ENCODE measurements at regions not wholly inside any gene's neighbourhood (a gene's known extent, or its start where the extent isn't known, plus 50 kb on each side); places are given as distances from the start of the nearest gene placed in this dataset.

DNA sequence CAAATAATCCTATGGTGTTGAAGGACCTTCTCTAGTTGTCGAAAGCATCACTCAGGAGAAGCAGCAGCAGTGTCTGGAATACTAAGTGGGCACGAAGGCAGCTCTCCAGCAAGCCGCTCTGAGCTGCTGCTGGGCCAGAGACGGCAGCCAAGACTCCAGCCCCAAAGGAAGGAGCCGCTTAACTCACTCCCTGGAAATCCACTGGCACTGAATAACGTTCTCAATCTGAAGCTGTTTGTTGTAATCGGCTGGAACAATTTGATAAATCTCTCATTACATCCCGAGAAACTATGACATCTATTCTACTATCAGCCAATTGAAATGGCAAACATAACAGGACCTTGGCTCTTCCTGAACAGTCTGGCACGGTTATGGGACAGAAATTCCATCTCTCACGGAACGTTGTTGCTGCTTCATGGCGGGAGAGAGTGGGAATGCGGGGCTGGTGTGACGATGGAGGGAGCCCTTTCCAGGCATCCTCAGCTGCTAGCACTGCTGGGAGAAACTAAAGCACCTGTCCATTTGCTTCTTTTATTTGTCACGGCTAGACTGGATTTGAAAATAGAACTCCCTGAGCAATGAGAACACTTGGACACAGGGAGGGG lies 331.5 kb upstream of the RNF32 start:
- peak; percentile 10 for DNase-seq

DNA sequence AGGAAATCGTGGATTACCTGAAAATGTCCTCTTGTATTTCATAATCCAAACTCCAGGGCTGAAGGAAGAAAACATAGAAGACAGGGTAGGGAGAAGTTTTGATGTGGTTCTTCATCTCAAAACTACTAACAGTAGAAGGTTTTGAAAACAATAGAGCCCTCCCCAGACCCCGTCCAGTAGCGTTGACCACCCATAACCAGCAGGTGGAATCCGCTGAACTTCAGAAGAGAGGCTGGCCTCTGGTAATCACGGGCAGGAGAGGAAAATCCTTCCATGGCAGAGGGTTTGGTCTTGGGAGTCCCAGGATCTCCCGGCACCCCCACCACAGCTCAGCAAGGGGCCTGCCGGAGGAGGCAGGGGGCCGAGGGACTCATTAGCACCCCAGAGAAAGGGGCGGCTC lies 333.4 kb upstream of the RNF32 start:
- no peak for DNase-seq

DNA sequence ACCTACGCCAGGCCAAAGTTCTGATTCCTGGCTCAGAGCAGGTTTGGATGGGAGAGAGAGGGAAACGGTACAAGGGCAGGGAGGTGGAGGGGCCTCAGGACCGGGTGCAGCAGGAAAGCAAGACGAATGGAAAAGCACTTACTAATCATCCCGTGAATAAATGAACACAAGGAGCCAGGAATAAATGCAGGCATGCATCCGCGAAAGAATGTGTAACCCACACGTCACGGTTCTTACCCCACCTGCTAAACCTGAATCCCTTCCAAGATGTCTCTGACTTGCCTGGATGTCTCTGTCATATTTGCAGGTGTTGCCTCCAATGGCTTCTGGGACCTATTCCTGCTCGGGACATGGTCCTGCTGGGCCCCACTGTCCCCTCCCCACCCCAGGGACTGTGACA lies 335.2 kb upstream of the RNF32 start:
- no peak for DNase-seq

DNA sequence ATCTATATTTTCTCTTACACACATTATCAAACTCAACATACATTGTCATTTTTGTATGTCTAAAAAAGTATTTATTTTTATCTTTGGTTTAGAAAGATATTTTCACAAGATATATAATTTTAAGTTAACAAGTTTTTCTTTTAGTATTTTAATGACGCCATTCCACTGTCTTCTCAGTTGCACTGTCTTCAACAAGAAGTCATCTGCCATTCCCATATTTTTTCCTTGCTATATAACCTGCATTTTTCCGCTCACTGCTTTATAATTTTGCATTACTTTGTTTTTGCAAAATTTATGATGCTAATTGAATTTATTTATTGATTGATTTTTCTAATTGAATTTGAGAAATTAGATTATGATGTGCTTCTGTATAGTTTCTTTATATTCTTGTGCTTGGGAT lies 357.8 kb upstream of the RNF32 start:
- DNase-seq, result no peak

DNA sequence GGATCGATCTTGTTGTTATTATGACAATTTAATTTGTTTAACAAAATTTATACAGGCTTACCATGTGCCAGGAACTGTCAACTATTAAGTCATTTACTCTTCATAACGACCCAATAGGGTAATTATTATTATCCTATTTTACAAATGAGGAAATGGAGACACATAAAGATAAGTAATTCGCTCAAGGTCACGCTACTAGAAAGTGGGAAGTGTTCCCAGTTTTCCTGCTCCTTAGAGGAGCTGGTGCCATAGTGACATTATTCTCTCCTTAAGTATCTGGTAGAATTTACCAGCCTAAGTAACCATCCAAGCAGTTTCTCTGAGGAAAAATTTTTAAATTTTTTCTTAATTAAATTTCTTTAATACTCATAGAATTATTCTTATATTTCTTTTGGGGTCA lies 360.9 kb upstream of the RNF32 start:
- no peak for DNase-seq

DNA sequence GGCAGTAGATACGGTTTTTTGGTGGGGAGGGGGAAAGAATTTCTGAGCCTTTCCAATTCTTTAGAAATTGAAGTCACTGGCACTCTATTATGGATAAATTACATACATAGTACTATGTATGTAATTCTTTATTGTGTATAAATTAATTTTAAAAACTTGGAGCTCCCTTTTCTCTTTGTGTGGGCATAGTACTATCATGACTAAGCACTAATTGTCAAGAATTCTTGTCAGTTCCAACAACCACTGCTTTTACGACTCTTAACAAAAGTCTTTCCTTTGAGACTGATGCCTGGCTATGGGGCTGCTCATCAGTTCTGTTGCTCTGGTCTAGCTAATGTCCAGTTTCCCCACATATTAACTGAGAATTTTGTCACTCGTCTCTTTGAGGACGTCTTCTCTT lies 365.3 kb upstream of the RNF32 start:
- DNase-seq, result no peak

DNA sequence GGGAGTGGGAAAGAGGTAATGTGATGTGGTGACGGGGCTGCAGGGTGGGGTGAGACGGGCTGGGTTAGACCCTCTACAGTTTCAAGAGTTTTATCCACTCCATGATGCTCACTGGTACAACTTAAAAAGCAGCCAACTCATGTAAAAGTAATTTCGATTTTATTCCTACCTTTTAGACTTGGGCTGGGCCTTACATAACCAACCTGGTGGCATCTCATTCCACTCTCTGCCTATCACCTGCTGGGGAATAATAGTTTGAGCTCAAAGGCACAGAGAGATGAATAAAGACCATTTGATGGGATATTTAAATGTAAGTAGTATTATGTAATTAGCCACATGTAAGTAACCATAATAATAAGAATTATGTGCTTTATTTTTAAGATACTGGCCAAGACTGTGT lies 366.0 kb upstream of the RNF32 start:
- DNase-seq, result no peak

DNA sequence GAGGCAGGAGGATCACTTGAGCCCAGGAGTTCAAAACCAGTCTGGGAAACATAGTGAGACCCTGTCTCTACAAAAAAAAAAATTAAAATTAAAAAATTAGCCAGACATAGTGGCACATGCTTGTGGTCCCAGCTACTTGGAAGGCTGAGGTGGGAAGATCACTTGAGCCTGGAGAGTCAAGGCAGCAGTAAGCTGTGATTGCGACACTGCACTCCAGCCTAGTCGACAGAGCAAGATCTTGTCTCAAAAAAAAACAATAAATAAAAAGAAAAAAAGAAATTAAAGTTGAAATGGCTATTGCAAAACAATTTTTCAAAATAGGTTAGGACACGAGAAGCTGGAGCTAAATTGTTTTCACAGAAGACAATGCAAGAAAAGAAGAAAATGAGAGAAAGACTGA lies 379.0 kb upstream of the RNF32 start:
- DNase-seq, result no peak

DNA sequence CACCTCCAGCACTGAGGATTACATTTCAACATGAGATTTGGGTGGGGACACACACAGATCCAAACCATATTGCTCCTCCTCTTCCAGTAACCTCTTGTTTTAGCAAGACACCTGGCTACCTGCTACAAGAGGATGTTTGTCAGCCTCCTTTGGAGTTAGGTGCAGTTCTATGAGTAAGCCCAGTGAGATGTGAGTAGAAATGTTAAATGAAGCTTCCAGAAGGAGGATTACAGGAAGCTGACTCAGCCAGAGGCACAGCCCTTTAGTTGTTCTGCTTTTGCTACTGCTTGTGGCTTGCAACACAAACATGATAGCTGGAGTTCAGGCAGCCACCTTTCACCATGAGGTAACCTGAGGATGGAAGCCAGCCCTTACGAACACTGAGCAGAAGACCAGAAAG lies 382.7 kb upstream of the RNF32 start:
- DNase-seq, result no peak

DNA sequence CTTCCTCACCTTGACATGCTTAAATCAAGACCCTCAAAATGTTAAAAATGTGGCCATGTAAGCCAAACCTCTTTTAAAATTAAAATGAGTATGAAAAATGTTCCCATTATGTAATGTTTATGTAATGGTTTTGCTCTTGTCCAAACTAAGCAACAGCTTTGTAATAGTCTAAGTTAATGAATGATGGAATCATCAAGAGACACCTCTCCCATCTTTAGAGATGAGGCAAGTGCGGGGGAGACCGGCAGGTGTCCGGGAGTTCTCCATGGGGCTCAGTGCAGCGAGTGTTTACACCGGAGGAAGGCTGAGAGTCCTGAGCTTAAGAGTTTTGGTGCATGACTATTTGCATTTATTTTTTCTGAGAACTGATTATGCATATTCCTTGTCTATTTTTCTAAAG lies 384.9 kb upstream of the RNF32 start:
- no peak for DNase-seq

DNA sequence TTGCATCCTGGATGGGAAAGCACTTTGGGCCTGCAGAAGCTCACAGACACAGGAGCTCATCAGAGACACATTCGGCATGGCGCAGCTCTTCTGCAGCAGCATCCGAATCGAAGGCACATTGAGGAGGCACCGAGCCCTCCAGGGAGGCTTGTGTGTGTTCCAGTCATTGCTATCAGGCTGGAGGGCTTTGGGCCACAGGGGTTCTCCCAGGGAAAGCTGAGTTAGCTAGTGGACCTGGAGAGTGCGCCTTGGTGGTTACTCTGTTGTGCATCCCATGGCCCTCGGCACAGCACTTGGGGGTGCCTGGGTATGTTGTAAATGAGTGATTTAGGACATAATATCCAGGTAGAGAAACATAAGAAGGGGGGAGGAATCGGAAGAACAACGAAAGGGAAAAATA lies 388.7 kb upstream of the RNF32 start:
- no peak for DNase-seq

DNA sequence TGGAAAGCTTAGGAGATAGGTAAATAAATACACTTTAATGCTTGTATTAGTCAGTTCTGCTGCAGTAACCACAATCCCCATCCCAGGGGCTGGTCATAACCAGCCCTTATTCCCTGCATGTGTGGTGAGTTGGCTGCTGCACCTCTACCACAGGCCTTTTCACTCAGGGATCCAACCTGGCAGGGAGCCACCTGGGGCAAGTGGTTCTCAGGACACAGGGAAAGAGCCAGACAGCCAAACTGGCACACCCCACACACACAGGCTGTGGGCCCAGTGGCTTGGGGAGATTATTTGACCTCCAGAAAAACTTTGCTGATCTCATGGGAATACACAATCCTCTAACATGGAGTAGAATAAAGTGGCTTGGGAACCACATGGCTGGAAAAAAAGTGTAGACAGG lies 400.0 kb upstream of the RNF32 start:
- DNase-seq, result no peak

DNA sequence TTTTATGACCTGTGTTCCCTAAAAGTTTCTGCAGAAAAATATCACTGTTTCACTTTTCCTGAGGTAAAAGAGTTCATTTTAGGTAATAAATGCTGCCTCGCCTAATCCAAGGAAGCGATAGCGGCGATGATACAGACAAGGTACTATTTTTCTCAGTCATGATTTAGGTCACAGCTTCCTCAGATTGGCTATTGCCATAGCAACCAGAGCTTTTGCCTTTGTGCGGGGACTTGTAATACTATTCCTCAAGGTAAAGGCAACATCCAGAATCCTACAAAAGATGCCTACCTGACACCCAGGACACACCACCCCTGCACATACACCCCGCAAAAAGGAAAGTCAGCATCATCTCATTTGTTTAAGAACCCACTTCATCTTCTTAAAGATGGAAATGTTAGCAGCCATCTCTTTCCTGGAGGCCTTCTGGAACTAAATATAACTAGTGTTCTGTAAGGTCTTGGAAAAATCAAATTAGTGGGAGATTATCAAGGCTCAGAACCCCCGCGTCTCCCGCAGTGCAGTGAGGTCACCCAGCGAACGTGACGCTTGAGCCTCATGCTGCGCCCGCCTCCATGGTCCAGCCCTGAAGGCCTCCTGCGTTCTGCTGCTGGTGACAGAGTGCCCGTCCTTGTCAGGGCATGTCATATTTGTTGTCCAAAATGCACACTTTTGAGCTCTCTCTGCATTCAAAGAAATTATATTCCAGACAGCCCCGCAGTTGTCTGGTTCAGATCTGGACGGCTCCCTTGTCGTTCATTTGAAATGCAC lies 402.0 kb upstream of the RNF32 start:
- DNase-seq, result no peak

DNA sequence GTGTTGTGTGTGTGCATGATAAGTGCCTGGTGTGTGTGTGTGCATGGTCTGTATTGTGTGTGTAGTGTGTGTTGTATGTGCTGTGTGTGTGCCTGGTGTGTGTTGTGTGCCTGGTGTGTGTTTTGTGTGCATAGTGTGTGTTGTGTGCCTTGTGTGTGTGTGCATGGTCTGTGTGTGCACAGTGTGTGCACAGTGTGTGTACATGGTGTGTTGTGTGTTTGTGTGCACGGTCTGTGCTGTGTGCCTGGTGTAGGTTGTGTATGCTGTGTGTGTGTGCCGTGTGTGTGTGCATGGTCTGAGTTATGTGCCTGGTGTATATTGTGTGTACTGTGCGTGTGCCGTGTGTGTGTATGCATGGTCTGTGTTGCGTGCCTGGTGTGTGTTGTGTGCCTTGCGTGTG lies 403.0 kb upstream of the RNF32 start:
- DNase-seq, result no peak

DNA sequence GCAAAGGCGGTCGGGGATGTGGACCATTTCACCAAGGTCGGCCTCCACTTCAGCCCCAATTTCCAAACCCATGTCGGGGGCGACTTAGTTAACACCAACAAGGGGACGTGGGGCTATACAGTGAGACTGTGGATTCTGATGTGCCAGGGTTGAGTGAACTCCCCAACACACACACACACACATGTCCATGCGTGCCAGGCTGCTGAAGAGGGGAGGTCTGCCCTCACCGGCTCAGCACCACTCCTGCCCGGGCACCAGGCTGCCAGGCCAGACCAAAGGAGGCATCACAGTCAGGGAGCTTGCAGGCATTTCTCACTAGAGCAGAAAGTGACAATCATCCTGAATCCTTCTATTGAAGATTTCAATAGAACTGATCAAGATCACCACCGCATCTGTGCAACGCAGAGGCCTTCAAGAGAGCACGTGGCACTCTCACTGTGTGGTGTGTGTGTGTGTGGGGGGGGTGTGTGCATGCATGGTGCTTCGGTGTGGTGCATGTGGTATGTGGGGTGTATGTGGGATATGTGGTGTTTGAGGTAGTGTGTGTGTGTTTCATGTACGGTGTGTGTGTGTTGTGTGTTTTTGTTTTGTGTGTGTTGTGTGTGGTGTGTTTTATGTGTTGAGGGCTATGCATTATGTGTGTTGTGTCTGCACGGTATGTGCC lies 403.5 kb upstream of the RNF32 start:
- DNase-seq, result no peak

DNA sequence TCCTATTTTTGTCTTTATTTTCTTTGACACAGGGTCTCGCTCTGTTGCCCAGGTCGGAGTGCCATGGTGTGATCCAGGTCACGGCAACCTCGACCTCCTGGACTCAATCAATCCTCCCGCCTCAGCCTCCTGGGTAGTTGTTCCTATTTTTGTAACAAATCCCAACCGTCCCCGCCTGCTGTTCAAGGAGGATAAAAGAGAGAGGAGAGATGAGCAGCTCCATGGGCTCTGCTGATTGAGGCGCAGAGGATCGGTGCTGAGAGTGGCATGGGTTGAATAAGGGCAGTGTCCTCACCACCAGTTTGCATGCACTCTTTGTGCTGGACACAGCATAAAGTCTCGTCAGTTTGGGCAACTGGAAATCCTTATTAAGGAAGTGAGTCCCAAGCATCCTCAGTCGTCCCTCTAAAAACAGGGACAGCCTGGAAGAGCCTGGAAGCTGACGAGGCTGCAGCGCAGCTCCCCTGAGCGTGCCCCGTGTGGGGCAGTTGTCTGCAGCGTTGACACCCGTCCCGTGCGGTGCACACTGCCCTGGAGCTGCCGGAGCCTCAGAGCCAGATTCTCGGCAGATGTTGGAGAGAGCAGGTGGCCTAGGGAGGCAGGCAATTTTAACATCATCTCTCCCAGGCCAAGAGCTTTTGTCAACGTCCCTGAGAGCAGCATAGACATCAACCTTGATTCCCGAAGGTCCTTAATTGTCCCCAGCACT lies 404.2 kb upstream of the RNF32 start:
- no peak for DNase-seq

DNA sequence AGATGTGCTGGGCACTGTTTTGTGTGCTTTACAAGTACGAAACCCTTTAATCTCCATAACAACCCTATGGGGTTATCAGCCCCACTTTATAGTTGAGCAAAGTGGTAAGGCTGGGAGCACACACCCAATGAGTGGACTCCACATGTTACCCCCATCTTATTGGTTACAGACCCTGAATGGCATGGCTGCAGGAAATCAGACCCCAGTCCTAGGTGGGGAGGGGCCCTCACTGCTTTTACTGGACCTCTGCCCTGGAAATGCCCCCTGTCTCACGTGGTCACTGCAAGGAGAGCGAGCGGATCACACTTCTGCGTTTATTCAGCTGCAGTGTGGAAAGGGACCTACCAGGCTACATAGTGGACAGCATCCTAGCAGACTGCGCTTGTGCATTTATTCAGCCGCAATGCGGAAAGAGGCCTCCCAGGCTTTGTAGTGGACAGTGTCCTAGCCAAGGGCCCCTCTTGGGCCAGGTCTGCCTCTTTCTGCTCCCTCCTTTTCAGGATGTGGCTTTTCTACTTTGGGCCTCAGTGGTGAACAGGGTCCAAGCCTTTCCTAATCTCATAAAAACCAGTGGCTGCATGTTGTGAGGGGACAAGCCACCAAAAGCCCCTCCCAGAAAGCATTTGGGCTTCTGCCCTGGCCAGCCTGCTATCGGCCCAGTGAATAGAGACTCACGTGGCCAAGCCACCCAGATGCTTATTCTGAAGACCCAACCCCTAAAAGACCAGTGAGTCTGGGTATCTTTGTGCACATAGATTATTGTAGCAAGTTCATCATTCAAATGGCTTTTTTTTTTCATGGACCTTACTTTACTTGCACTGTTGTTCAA lies 405.7 kb upstream of the RNF32 start:
- DNase-seq, result no peak

DNA sequence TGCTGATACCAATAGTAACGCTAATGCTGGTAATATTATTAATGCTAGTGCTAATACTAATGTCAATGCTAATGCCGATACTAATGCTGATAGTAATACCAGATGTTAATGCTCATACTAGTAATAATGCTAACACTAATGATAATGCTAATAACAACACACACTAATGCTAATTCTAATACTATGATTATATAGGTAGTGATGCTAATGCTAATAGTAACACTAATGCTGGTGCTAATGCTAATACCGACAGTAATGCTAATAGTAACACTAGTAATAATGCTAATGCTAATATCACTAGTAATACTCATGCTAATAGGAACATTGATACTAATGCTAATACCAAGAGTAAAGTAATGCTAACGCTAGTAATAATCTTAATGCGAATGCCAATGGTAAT lies 406.4 kb upstream of the RNF32 start:
- DNase-seq, result no peak

DNA sequence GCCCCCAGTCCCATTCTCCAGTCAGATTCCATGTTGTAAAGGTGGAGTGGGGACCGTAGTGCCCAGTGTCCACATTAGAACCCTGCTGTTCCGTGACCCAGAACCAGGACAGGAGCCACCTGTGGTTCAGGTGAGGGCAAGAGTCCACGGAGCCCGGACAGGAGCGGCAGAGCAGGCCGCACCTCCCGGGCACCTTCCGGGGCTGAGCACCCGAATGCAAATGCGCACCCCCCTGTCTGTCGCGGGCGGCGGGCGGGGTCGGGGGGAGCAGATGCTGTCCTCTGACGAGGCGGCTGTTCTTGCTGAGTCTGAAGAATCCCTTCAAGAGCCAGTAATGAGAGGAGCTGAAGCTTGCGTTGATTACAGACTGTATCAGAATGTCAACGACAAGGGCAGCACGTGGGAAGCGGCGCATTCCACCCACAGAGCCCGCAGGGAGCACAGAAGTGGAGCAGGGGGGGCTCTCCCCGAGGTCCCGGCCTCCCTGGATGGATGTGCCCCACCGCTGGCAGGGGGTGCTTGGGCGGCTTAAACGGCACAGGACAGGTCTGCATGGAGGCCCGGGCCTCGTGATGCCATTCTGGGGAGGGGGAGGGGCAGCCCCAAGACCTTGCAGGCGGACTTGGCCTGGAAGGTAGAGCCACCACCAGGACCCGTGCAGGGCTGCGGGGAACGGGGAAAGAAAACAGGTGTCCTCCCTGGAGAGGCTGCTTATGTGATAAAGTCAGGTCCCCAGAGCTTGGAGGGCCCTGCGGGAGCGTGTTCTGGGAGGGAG lies 407.5 kb upstream of the RNF32 start:
- no peak for DNase-seq

DNA sequence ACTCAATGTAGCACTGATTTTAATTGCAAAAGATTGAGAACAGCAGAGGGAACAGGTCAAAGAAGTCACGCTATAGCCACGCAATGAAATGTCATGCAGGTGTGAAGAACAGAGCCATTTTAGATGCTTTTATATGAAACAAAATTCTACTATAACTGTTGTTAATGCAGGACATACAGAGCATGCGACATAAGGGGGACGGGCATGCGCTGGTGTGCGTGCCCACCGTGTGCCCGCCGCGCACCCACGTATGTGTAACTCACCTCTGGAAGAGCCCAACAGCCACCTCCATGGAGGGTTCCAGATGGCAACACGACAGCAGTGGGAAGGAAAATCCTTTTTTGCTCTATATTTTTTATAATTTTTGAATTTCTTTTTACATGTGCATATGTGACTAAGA lies 410.0 kb upstream of the RNF32 start:
- DNase-seq, result no peak

DNA sequence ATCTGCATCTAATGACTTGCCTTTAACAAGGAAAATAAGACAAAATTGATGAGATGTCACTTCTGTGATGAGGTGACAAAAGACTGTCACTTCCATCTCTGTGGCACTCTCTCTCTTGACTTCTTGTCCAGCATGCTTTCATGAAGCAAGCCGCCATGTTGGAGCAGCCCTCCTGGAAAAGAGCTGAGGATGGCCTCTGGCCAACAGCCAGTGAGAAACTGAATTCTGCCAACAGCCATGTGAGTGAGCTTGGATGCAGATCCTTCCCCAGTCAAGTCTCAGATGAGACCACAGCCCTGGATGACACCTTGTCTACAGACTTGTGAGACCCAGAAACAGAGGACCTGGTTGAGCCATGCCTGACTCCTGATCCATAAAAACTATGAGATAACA lies 412.6 kb upstream of the SHH start:
- no peak for DNase-seq

All from muscle of arm (tissue), 1 donor.